ENCODE measurements at regions not wholly inside any gene's neighbourhood (a gene's known extent, or its start where the extent isn't known, plus 50 kb on each side); places are given as distances from the start of the nearest gene placed in this dataset.
"Not testable (repeated sequence)": the region's sequence is repeated elsewhere in the genome, so short reads cannot be mapped to it uniquely, and the experiment has no call there.

- H3K9ac ChIP-seq (ENCODE audit: low read depth, low read length); H3K9me3 ChIP-seq (ENCODE audit: insufficient read depth, low read depth, low read length); H3K4me3 ChIP-seq (ENCODE audit: low read length); H3K36me3 ChIP-seq (ENCODE audit: insufficient read depth, low read depth, low read length); H3K27ac ChIP-seq (ENCODE audit: low read length); H3K27me3 ChIP-seq (ENCODE audit: insufficient read depth, low read length); H3K4me1 ChIP-seq (ENCODE audit: insufficient read depth, low read length): not testable (repeated sequence)
Observed at GRCh38 chr6:119490050-119490449, 140.5 kb upstream of the MAN1A1 start.

DNA sequence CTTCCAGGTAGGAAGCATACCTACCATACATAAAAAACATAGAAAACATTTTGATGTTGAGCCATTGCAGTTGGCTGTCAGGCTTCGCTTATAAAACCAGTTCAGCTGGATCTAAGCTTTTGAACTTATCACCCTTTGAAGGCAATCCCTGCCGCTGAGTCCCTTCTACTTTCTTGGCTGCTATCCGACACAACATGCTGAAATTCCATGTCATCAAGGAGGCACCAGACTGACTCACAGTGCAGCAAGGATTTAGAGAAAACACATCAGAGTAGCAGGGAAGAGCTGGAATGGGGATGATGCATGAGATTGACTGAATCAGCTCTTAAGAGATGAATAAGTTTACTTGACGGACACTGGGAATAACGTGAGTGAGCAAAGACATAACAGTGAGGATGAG, 135.0 kb upstream of the MAN1A1 start:
- Histone ChIP-seq H3K36me3 (ENCODE audit: insufficient read depth, low read depth, low read length) (no peaks in the 10 kb centered on the region), H3K27ac (ENCODE audit: low read length) (no peak overlapping the region), H3K9me3 (ENCODE audit: insufficient read depth, low read depth, low read length) (no peaks in the 10 kb centered on the region), H3K27me3 (ENCODE audit: insufficient read depth, low read length) (no peaks in the 10 kb centered on the region), H3K4me1 (ENCODE audit: insufficient read depth, low read length) (no peaks in the 10 kb centered on the region), H3K4me3 (ENCODE audit: low read length) (no peak overlapping the region), H3K9ac (ENCODE audit: low read depth, low read length) (no peak overlapping the region)

GRCh38 chr6:119483908-119484307, 134.3 kb upstream of the MAN1A1 start:
- Histone ChIP-seq H3K4me1 (ENCODE audit: insufficient read depth, low read length) (no peaks in the 10 kb centered on the region), H3K27me3 (ENCODE audit: insufficient read depth, low read length) (no peaks in the 10 kb centered on the region), H3K4me3 (ENCODE audit: low read length) (no peak overlapping the region), H3K9me3 (ENCODE audit: insufficient read depth, low read depth, low read length) (no peaks in the 10 kb centered on the region), H3K36me3 (ENCODE audit: insufficient read depth, low read depth, low read length) (no peaks in the 10 kb centered on the region), H3K9ac (ENCODE audit: low read depth, low read length) (no peak overlapping the region), H3K27ac (ENCODE audit: low read length) (no peak overlapping the region)

DNA sequence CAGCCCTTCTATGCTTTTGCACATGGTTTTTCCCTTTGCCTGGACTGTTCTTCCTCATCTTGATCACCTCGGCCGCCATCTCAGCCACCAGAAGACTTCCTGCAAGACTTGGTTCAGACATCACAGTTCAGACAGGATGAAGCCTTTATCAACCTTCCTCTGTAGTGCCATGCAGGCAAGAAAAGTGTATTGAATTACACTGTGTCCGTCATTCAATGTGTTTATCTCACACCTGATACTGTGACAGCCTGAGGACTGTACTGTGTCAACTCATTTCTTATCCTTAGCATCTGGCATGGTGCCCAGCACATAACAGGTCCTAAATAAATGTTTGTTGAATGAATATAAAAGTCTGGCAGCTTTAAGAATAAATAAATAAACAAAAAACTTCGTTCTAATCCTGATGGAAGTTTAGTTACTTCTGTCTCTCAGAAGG, 133.3 kb upstream of the MAN1A1 start:
- no peaks in the 10 kb centered on the region for H3K27me3 ChIP-seq (ENCODE audit: insufficient read depth, low read length)
- no peaks in the 10 kb centered on the region for H3K36me3 ChIP-seq (ENCODE audit: insufficient read depth, low read depth, low read length)
- no peak overlapping the region for H3K4me3 ChIP-seq (ENCODE audit: low read length)
- H3K27ac ChIP-seq (ENCODE audit: low read length): no peak overlapping the region
- H3K9ac ChIP-seq (ENCODE audit: low read depth, low read length): no peak overlapping the region
- no peaks in the 10 kb centered on the region for H3K9me3 ChIP-seq (ENCODE audit: insufficient read depth, low read depth, low read length)
- no peaks in the 10 kb centered on the region for H3K4me1 ChIP-seq (ENCODE audit: insufficient read depth, low read length)

- no peak overlapping the region for H3K27ac ChIP-seq (ENCODE audit: low read length)
- no peaks in the 10 kb centered on the region for H3K36me3 ChIP-seq (ENCODE audit: insufficient read depth, low read depth, low read length)
- H3K9me3 ChIP-seq (ENCODE audit: insufficient read depth, low read depth, low read length): no peaks in the 10 kb centered on the region
- no peak overlapping the region for H3K4me3 ChIP-seq (ENCODE audit: low read length)
- no peak overlapping the region for H3K9ac ChIP-seq (ENCODE audit: low read depth, low read length)
- H3K4me1 ChIP-seq (ENCODE audit: insufficient read depth, low read length): no peaks in the 10 kb centered on the region
- no peaks in the 10 kb centered on the region for H3K27me3 ChIP-seq (ENCODE audit: insufficient read depth, low read length)
Observed at GRCh38 chr6:119481976-119482375, 132.4 kb upstream of the MAN1A1 start.

GRCh38 chr6:119480961-119481497, 131.5 kb upstream of the MAN1A1 start:
- H3K9ac ChIP-seq (ENCODE audit: low read depth, low read length): no peak overlapping the region
- H3K27me3 ChIP-seq (ENCODE audit: insufficient read depth, low read length): no peaks in the 10 kb centered on the region
- H3K4me1 ChIP-seq (ENCODE audit: insufficient read depth, low read length): no peaks in the 10 kb centered on the region
- no peak overlapping the region for H3K27ac ChIP-seq (ENCODE audit: low read length)
- H3K36me3 ChIP-seq (ENCODE audit: insufficient read depth, low read depth, low read length): no peaks in the 10 kb centered on the region
- no peak overlapping the region for H3K4me3 ChIP-seq (ENCODE audit: low read length)
- H3K9me3 ChIP-seq (ENCODE audit: insufficient read depth, low read depth, low read length): no peaks in the 10 kb centered on the region

GRCh38 chr6:119479860-119480655, 130.5 kb upstream of the MAN1A1 start:
- no peaks in the 10 kb centered on the region for H3K9me3 ChIP-seq (ENCODE audit: insufficient read depth, low read depth, low read length)
- H3K4me1 ChIP-seq (ENCODE audit: insufficient read depth, low read length): no peaks in the 10 kb centered on the region
- no peak overlapping the region for H3K4me3 ChIP-seq (ENCODE audit: low read length)
- no peak overlapping the region for H3K9ac ChIP-seq (ENCODE audit: low read depth, low read length)
- H3K27me3 ChIP-seq (ENCODE audit: insufficient read depth, low read length): no peaks in the 10 kb centered on the region
- H3K27ac ChIP-seq (ENCODE audit: low read length): no peak overlapping the region
- no peaks in the 10 kb centered on the region for H3K36me3 ChIP-seq (ENCODE audit: insufficient read depth, low read depth, low read length)

- Histone ChIP-seq H3K4me1 (ENCODE audit: insufficient read depth, low read length) (no peaks in the 10 kb centered on the region), H3K27ac (ENCODE audit: low read length) (no peak overlapping the region), H3K9ac (ENCODE audit: low read depth, low read length) (no peak overlapping the region), H3K9me3 (ENCODE audit: insufficient read depth, low read depth, low read length) (no peaks in the 10 kb centered on the region), H3K36me3 (ENCODE audit: insufficient read depth, low read depth, low read length) (no peaks in the 10 kb centered on the region), H3K27me3 (ENCODE audit: insufficient read depth, low read length) (no peaks in the 10 kb centered on the region), H3K4me3 (ENCODE audit: low read length) (no peak overlapping the region)
Observed at GRCh38 chr6:119476554-119476953, 127.0 kb upstream of the MAN1A1 start.

DNA sequence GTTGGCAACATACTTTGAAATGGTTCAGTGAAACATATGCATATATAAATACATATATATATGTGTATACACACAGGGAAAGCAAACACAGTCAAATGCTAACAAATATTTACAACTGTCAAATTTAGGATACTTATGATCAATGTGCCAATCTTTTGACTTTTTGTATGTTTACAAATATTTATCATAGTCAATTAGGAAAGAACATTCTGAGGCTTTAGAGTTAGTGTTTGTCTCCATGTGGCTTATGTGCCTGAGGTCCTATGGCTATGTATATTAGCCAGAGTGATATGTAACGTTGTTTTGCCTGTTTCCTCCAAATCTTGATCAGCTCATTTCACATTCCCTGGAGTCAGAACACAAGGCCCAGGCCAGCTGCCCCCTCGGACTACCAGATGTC, 126.5 kb upstream of the MAN1A1 start:
- H3K27ac ChIP-seq (ENCODE audit: low read length): no peak overlapping the region
- no peak overlapping the region for H3K4me3 ChIP-seq (ENCODE audit: low read length)
- H3K27me3 ChIP-seq (ENCODE audit: insufficient read depth, low read length): no peaks in the 10 kb centered on the region
- no peaks in the 10 kb centered on the region for H3K36me3 ChIP-seq (ENCODE audit: insufficient read depth, low read depth, low read length)
- no peaks in the 10 kb centered on the region for H3K4me1 ChIP-seq (ENCODE audit: insufficient read depth, low read length)
- H3K9ac ChIP-seq (ENCODE audit: low read depth, low read length): no peak overlapping the region
- H3K9me3 ChIP-seq (ENCODE audit: insufficient read depth, low read depth, low read length): no peaks in the 10 kb centered on the region

- Histone ChIP-seq H3K27ac (ENCODE audit: low read length) (no peak overlapping the region), H3K4me3 (ENCODE audit: low read length) (no peak overlapping the region), H3K27me3 (ENCODE audit: insufficient read depth, low read length) (no peaks in the 10 kb centered on the region), H3K36me3 (ENCODE audit: insufficient read depth, low read depth, low read length) (no peaks in the 10 kb centered on the region), H3K4me1 (ENCODE audit: insufficient read depth, low read length) (no peaks in the 10 kb centered on the region; the same call in 1 of the 2 replicates), H3K9me3 (ENCODE audit: insufficient read depth, low read depth, low read length) (no peaks in the 10 kb centered on the region), H3K9ac (ENCODE audit: low read depth, low read length) (no peak overlapping the region)
Observed at GRCh38 chr6:119470893-119471542, 121.5 kb upstream of the MAN1A1 start.

DNA sequence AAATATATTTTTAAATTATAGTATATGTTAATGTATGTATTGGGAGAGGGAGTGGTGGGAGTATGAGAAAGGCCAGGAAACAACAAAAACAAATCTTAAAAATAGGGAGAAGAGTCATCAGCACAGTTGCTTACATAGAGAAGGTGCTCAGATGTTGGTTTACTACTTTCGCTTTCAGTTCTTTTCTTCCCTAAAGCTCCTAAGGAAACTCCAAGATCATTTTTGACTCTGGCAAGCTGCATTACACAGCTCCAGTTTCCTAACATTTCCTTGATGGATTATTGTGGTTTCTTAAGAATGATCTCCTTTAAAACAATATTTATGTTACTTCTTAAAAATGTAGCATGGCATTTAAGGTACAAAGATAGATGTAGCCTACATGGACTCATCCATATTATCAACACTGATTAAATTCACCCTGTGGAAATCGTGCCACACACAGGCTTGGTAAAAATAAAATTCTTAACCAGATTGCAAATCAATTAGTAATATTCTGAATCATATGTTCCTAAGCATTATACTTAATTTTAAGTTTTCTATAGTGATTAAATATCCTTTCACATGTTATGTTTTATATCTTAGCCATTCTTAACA, 118.0 kb upstream of the MAN1A1 start:
- H3K4me3 ChIP-seq (ENCODE audit: low read length): no peak overlapping the region
- no peaks in the 10 kb centered on the region; the same call in 1 of the 2 replicates for H3K4me1 ChIP-seq (ENCODE audit: insufficient read depth, low read length)
- no peaks in the 10 kb centered on the region for H3K9me3 ChIP-seq (ENCODE audit: insufficient read depth, low read depth, low read length)
- no peak overlapping the region for H3K9ac ChIP-seq (ENCODE audit: low read depth, low read length)
- H3K27ac ChIP-seq (ENCODE audit: low read length): no peak overlapping the region
- no peaks in the 10 kb centered on the region for H3K27me3 ChIP-seq (ENCODE audit: insufficient read depth, low read length)
- H3K36me3 ChIP-seq (ENCODE audit: insufficient read depth, low read depth, low read length): no peaks in the 10 kb centered on the region

- no peaks in the 10 kb centered on the region for H3K36me3 ChIP-seq (ENCODE audit: insufficient read depth, low read depth, low read length)
- no peak overlapping the region for H3K27ac ChIP-seq (ENCODE audit: low read length)
- no peak overlapping the region for H3K9ac ChIP-seq (ENCODE audit: low read depth, low read length)
- H3K4me1 ChIP-seq (ENCODE audit: insufficient read depth, low read length): no peaks in the 10 kb centered on the region; the same call in 1 of the 2 replicates
- H3K4me3 ChIP-seq (ENCODE audit: low read length): no peak overlapping the region
- H3K9me3 ChIP-seq (ENCODE audit: insufficient read depth, low read depth, low read length): no peaks in the 10 kb centered on the region
- no peaks in the 10 kb centered on the region for H3K27me3 ChIP-seq (ENCODE audit: insufficient read depth, low read length)
Observed at GRCh38 chr6:119466226-119466625, 116.7 kb upstream of the MAN1A1 start.
